GM13976 (cell line): ENCODE measurements at regions not wholly inside any gene's neighbourhood (a gene's known extent, or its start where the extent isn't known, plus 50 kb on each side); places are given as distances from the start of the nearest gene placed in this dataset.

Experiments
- DNase-seq: peaks from one replicate; pipeline ENCODE4 v3.0.0; 2012; ENCODE audit warnings: low spot score
- CTCF ChIP-seq: IDR thresholded peaks from 2 replicates; pipeline ENCODE4 v1.5.1; 2012; ENCODE audit warnings: borderline replicate concordance, mild to moderate bottlenecking; ENCODE audit not compliant: insufficient read depth; ENCODE audit errors: extremely low read depth, missing control alignments, control extremely low read depth
- in situ Hi-C: fragments of 300-500 bp; cut with MboI; formaldehyde crosslinking; loops from one replicate; pipeline ENCODE4 v1.12.0; 2022; ENCODE audit warnings: low sequenced_read_pairs, mixed read lengths, inconsistent platforms; ENCODE audit not compliant: unreplicated experiment

- in situ Hi-C loops = no loop called here
- TF ChIP-seq CTCF = no peak
- DNase-seq = no peak
Observed at GRCh38 chr2:103887625-103888024, 966.3 kb upstream of the POU3F3 start.

GRCh38 chr2:103896182-103896581 lies 957.7 kb upstream of the POU3F3 start:
- TF ChIP-seq CTCF = no peak
- in situ Hi-C loops = no loop called here
- no peak for DNase-seq

- in situ Hi-C loops = no loop called here
- TF ChIP-seq CTCF = no peak
- DNase-seq = no peak
Observed at GRCh38 chr2:103898561-103898960, 955.4 kb upstream of the POU3F3 start.

- DNase-seq = no peak
- TF ChIP-seq CTCF = no peak
- in situ Hi-C loops = no loop called here
Observed at GRCh38 chr2:103902347-103902746, 951.6 kb upstream of the POU3F3 start.

- in situ Hi-C loops = no loop called here
- TF ChIP-seq CTCF = no peak
- DNase-seq = no peak
Observed at GRCh38 chr2:103921161-103921560, 932.8 kb upstream of the POU3F3 start.

GRCh38 chr2:103942199-103942598 lies 911.7 kb upstream of the POU3F3 start:
- in situ Hi-C loops = no loop called here
- no peak for DNase-seq
- TF ChIP-seq CTCF = no peak

- no peak for DNase-seq
- in situ Hi-C loops = no loop called here
- TF ChIP-seq CTCF = no peak
Observed at GRCh38 chr2:103945083-103945482, 908.8 kb upstream of the POU3F3 start.
